ENCODE measurements at regions not wholly inside any gene's neighbourhood (a gene's known extent, or its start where the extent isn't known, plus 50 kb on each side); places are given as distances from the start of the nearest gene placed in this dataset.
"Not testable (repeated sequence)": the region's sequence is repeated elsewhere in the genome, so short reads cannot be mapped to it uniquely, and the experiment has no call there.

GRCh38 chr17:52986056-52986662, 827.6 kb upstream of the CA10 start:
- Mint-ChIP-seq H3K9me3 (ENCODE audit: unreplicated experiment) (peaks cover 16% of the 10 kb centered on the region), H3K27ac (ENCODE audit: unreplicated experiment) (no peak overlapping the region), H3K4me1 (ENCODE audit: unreplicated experiment) (no peaks in the 10 kb centered on the region), H3K27me3 (ENCODE audit: unreplicated experiment) (no peaks in the 10 kb centered on the region), H3K4me3 (ENCODE audit: unreplicated experiment) (no peak overlapping the region), H3K36me3 (ENCODE audit: unreplicated experiment) (no peaks in the 10 kb centered on the region)
- no peak for DNase-seq (ENCODE audit: extremely low spot score, unreplicated experiment)
- no peak for TF ChIP-seq CTCF (IDR thresholded peaks at IDR 0.05)

- no peaks in the 10 kb centered on the region for H3K36me3 Mint-ChIP-seq (ENCODE audit: unreplicated experiment)
- H3K4me3 Mint-ChIP-seq (ENCODE audit: unreplicated experiment): no peak overlapping the region
- peaks cover 10% of the 10 kb centered on the region for H3K9me3 Mint-ChIP-seq (ENCODE audit: unreplicated experiment)
- H3K27me3 Mint-ChIP-seq (ENCODE audit: unreplicated experiment): no peaks in the 10 kb centered on the region
- H3K4me1 Mint-ChIP-seq (ENCODE audit: unreplicated experiment): no peaks in the 10 kb centered on the region
- no peak for TF ChIP-seq CTCF (IDR thresholded peaks at IDR 0.05)
- H3K27ac Mint-ChIP-seq (ENCODE audit: unreplicated experiment): no peak overlapping the region
- DNase-seq (ENCODE audit: extremely low spot score, unreplicated experiment): no peak
Measured at GRCh38 chr17:52982331-52982730, 823.8 kb upstream of the CA10 start.

GRCh38 chr17:52979921-52980320, 821.4 kb upstream of the CA10 start:
- no peak overlapping the region for H3K27ac Mint-ChIP-seq (ENCODE audit: unreplicated experiment)
- no peak for DNase-seq (ENCODE audit: extremely low spot score, unreplicated experiment)
- H3K9me3 Mint-ChIP-seq (ENCODE audit: unreplicated experiment): no peaks in the 10 kb centered on the region
- no peak for TF ChIP-seq CTCF (IDR thresholded peaks at IDR 0.05)
- H3K4me3 Mint-ChIP-seq (ENCODE audit: unreplicated experiment): no peak overlapping the region
- no peaks in the 10 kb centered on the region for H3K27me3 Mint-ChIP-seq (ENCODE audit: unreplicated experiment)
- no peaks in the 10 kb centered on the region for H3K4me1 Mint-ChIP-seq (ENCODE audit: unreplicated experiment)
- no peaks in the 10 kb centered on the region for H3K36me3 Mint-ChIP-seq (ENCODE audit: unreplicated experiment)

GRCh38 chr17:52965856-52966255, 807.3 kb upstream of the CA10 start:
- Mint-ChIP-seq H3K27ac (ENCODE audit: unreplicated experiment) (no peak overlapping the region), H3K4me1 (ENCODE audit: unreplicated experiment) (no peaks in the 10 kb centered on the region), H3K27me3 (ENCODE audit: unreplicated experiment) (no peaks in the 10 kb centered on the region), H3K9me3 (ENCODE audit: unreplicated experiment) (peaks cover 17% of the 10 kb centered on the region), H3K36me3 (ENCODE audit: unreplicated experiment) (no peaks in the 10 kb centered on the region), H3K4me3 (ENCODE audit: unreplicated experiment) (no peak overlapping the region)
- DNase-seq (ENCODE audit: extremely low spot score, unreplicated experiment): no peak
- TF ChIP-seq CTCF (IDR thresholded peaks at IDR 0.05): no peak

GRCh38 chr17:52961751-52962150, 803.2 kb upstream of the CA10 start:
- DNase-seq (ENCODE audit: extremely low spot score, unreplicated experiment); H3K36me3 Mint-ChIP-seq (ENCODE audit: unreplicated experiment); H3K4me1 Mint-ChIP-seq (ENCODE audit: unreplicated experiment); H3K4me3 Mint-ChIP-seq (ENCODE audit: unreplicated experiment); H3K27me3 Mint-ChIP-seq (ENCODE audit: unreplicated experiment); H3K27ac Mint-ChIP-seq (ENCODE audit: unreplicated experiment): not testable (repeated sequence)
- H3K9me3 Mint-ChIP-seq (ENCODE audit: unreplicated experiment): peaks cover 21% of the 10 kb centered on the region

GRCh38 chr17:52957411-52957810, 798.9 kb upstream of the CA10 start:
- H3K9me3 Mint-ChIP-seq (ENCODE audit: unreplicated experiment): peaks cover 13% of the 10 kb centered on the region
- H3K4me3 Mint-ChIP-seq (ENCODE audit: unreplicated experiment): no peak overlapping the region
- no peak for DNase-seq (ENCODE audit: extremely low spot score, unreplicated experiment)
- no peak overlapping the region for H3K27ac Mint-ChIP-seq (ENCODE audit: unreplicated experiment)
- TF ChIP-seq CTCF (IDR thresholded peaks at IDR 0.05): no peak
- no peaks in the 10 kb centered on the region for H3K4me1 Mint-ChIP-seq (ENCODE audit: unreplicated experiment)
- no peaks in the 10 kb centered on the region for H3K27me3 Mint-ChIP-seq (ENCODE audit: unreplicated experiment)
- no peaks in the 10 kb centered on the region for H3K36me3 Mint-ChIP-seq (ENCODE audit: unreplicated experiment)

All from osteocyte (in vitro differentiated cells).